ENCODE measurements at regions not wholly inside any gene's neighbourhood (a gene's known extent, or its start where the extent isn't known, plus 50 kb on each side); places are given as distances from the start of the nearest gene placed in this dataset.

DNA sequence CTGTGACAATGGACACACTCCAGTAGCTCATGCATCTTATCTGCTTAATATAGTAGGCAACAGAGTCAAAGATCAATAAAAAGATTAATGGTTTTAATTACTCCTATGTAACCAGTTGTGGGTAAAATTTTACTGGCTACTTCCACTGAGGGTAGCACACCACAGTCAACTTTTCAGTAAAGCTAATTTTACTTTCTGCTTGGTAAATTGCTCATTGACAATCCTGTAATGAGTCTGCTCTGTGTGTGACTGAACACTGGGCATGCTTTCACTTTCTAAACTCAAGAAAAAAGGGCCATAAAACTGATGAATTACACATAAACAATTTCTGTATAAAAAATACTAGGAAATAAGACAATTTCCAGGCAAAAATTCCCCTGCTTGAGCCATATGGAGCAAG, 838.3 kb downstream of the VGLL3 start:
- DNase-seq = no peak

DNA sequence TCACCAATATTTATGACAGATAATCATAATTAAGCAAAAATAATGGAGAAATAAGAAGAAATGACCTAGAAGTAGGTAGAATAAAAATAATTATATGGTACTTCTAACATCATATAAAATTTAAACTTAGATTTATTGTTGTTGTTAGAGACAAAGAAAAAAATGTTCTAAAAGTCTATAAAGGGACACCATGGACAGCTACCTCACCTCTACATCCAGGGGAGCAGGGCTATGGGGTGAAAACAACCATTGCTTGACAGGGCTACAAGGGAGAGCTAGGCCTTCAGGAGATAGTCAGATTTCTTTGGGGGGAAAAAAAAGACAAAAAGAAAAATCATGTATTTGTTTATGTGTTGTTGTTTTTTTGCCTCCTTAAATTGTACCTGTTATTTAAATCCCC, 841.9 kb downstream of the VGLL3 start:
- no peak for DNase-seq

DNA sequence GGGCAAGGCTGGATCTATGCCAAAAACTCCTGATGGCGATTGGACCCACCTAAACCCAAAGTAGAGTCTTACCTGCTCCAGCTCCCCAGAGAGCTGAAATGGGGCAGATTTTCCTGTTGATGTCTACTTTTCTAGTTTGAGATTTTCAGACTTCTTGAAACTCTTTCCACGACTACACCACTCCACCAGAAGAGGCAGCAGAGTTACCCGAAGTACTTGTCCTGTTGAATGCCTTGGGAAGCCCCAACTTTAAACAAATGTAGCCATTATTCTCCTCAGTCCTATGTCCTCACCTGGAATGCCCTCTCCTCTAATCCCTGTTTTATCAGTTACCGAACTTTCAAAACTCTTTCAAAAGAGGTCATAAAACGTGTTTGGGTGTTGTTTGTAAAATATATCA, 843.8 kb downstream of the VGLL3 start:
- DNase-seq = no peak

DNA sequence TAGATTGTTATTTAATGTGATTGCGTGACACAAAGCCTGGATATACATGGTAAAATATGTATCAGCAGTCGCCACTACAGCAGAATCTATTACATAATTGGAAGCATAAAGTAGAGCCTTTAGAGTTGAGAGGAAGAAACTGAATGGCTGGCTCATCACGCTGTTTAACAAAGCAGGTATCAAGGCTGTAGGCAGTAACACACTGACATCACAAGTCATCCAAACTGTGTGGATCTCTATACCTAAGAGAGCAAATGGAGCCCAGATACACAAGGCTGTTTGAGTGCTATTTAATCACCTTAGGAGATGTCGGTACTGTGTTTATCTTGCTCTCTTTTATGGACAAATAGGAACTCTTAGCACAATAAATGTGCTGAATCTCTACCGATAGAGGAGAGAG, 864.4 kb downstream of the VGLL3 start:
- DNase-seq = no peak
